ENCODE measurements at regions not wholly inside any gene's neighbourhood (a gene's known extent, or its start where the extent isn't known, plus 50 kb on each side); places are given as distances from the start of the nearest gene placed in this dataset.

DNA sequence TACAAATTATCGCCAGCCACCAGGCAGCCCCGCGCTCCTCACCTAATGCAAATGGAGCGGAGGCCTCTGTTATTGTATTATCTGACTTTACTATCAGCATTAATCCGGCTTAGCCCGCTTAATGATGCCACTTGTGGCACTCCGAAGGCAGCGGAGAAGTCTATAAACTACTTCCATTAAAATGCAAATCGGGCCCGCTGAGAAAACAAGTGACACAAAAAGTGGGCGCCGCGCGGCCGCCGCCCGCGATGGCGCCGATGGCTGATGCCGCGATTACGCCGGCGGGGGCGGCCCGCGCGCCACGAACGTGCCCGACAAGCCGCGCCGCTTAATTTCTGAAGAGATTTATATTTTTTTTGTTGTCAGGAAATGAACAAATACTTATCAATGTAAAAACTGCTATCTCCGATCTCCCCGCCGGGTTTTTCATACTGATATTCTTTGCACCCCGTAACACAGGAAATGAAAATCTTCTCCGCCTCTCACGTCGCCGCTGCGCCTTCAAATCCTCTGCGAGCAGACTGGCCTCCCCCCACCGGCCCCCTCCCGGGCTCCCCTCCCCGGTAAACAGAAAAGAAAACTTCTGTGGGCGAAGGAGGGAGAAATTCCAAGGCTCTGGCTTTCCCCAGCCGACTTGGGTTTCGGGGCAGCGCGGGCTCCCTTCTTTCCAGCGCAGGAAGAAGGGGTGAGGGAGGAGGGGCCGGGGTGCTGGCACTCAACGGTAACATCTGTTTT is 221.8 kb downstream of the INSIG2 start:
- DNase-seq, result peak; percentile 37 to 54

DNA sequence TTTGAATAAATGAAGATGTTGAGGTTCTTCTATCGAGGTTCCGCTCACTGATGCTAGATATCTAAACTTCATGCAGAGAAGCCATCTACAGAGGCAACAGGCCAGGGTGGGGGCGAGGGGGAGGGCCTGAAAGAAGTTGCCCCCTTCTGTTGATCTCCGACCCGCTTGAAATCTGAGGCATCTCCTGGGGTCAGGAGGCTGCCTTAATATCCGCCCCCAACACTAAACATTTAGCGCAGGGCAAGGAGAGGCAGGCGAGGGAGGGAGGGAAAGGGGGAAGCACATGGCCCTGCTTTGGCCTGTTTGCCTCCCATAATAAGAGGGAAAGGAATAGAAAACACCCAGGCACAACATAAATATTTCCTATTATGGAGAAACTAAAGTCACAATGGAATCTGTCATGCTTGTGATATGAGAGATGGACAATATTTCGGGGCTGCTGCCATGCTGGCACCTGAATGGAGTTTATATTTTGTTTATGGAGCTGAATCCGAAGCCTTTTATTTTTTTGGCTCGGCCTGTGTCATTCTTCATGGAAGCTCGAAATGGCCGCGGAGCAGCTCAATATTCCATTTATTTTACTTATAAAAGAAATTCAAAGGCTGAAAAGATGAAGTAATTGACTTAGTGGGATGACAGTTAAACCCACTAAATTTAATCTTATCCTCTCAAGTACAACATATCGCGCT is 221.1 kb downstream of the INSIG2 start:
- peak in 1 of 2 donors; percentile 1 for DNase-seq

DNA sequence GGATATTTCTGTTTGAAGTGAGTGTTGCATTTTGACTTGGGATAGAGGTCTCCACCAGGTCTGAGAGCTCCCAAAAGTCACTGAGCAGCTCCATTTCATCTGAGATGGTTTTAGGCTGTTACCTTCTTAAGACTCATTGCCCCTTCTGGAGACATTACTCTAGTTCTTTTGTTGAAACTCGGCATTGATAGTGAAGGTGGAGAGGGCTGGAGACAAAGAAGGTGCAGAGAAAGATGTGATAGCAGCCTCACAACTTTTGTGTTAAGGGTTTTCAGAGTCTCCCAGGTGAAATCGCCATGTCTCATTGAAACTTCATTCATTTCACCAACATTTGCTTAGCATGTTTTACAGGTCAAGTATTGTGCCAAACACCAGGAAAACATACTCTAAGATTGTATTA is 219.6 kb downstream of the INSIG2 start:
- DNase-seq, result no peak

GRCh38 chr2:118301248-118301647 is 213.0 kb downstream of the INSIG2 start:
- DNase-seq, result no peak

- no peak for DNase-seq
Observed at GRCh38 chr2:118300832-118301231, 212.6 kb downstream of the INSIG2 start.

GRCh38 chr2:118296663-118297062 is 208.4 kb downstream of the INSIG2 start:
- DNase-seq, result no peak

DNA sequence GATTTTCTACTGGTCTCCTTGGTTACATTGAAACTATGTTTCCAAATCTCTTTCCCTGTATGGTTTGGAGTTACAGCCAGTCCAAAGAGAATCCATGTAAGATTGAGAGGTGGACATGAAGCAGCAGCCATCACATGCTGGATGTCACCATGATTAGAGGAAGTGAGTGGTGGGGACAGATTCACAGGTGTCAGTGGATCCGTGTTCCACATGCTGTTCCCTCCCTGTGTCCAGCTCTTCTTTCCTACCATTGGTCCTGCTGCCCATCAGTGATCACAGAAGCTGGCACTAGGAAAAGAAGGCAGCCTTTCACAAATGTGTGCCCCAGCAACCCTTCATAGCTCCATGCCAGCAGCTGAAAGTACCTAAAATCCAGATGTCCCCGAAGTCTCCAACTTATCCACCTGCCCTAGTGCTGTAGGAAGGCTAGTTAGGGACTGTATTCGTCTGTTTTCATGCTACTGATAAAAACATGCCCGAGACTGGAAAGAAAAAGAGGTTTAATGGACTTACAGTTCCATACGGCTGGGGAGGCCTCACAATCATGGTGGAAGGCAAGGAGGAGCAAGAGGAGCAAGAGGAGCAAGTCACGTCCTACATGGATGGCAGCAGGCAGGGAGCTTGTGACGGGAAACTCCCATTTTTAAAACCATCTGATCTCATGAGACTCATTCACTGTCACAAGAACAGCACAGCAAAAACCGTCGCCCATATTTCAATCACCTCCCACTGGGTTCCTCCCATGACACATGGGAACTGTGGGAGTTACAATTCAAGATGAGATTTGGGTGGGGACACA is 207.5 kb downstream of the INSIG2 start:
- no peak for DNase-seq

- no peak for DNase-seq
Observed at GRCh38 chr2:118294063-118294462, 205.8 kb downstream of the INSIG2 start.

- no peak for DNase-seq
Observed at GRCh38 chr2:118292991-118293390, 204.7 kb downstream of the INSIG2 start.

- DNase-seq, result no peak
Observed at GRCh38 chr2:118291251-118291880, 203.1 kb downstream of the INSIG2 start.

GRCh38 chr2:118290411-118291250 is 202.4 kb downstream of the INSIG2 start:
- no peak for DNase-seq

DNA sequence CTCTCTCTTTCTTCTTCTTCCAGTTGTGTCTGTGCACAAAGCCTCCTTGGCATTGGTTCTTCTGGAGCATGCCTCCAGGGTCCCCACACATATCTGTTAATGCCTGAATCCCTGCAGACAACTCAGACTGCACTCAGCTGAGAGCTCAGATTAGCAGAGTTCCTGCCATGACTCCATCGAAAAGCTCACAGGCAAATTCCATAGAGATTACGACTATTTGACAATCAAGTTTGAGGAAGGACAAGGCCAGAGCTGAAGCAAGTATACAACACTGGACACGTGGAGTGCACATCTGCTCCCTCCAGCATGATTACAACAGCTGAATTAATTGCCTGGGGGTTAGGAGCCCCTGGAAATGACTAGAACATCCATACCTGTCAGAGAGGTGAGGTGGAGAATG is 190.7 kb downstream of the INSIG2 start:
- no peak for DNase-seq

DNA sequence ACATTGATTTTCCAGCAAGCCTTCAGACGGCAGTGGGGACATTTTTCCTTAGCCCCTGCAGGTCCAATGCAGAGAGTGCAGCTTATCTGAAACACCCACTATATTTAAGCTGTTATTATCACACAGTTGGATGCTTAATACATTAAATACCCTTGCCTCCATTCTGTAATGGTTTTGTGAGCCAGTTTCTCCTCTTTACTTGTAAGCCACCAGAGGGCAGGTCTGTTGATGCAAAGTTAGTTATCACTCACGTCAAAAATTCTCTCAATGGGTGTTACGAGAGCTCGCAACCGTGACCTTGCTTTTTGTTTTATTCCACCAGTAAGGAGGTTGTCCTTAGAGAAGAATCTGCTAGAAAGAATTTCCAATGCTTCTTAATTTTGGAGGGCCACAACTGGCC is 189.8 kb downstream of the INSIG2 start:
- no peak for DNase-seq

GRCh38 chr2:118274841-118275510 is 186.7 kb downstream of the INSIG2 start:
- no peak for DNase-seq

DNA sequence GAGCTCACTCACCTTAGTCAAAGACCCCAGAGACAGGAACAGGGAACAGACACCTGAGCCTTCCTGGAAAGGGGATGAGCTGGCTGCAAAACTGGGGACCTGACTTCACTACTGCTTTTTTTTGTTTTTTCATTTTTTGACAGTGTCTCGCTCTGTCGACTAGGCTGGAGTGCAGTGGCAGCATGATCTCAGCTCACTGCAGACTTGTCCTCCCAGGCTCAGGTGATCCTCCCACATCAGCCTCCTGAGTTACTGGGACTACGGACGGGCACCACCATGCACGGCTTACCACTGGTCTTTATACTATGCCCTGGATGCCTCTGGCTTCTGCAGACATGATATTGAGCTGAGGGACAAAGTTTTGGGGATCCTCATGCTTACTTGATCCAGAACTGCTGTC is 184.1 kb downstream of the INSIG2 start:
- no peak for DNase-seq

DNA sequence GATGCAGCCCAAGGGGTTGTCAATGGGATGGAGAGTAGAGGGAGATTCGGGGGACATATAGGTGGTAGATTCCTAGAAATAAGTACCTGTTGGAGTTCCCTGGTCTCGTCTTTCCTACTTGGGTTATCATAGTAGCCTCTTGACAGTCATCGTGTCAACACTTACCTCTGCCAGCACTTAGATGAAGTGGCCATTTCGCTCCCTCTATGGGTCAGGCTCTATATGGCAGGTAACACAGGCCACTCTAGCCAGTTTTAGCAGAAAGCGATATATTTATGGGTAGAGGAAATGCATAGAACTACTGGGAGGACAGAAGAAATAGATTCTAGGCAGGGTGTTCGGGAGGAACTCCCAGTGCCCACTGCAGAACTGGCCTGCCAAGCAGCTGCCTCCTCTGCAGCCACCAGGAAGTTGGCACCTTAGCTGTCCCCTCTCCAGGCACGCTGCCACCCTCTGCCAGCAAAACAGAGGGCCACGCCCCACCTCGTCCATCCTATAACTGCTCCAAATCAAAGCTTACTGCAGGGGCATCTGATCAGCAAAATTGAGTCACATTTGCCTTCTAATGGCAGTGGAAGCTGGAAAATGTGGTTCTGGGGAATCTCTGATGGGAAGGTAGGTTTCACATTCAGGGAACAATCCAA is 181.3 kb downstream of the INSIG2 start:
- no peak for DNase-seq

DNA sequence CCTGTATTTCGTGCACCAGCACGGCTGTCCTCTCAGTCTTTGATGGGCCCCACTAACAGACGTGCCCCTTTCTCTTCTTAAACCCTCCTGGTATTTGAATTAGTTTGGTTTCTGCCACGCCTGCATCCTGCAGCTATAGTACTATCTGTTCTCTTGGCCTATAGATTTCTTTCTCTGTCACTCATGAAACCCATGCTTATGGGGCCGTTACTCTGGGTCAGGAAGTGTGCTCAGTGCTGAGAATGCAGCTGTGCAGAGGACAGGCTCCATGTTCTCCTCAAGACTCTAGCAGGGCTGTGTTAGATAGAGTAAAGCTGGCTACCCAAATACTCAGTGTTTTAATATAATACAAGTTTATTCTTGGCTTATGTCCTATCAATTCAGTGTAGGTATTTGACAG is 180.0 kb downstream of the INSIG2 start:
- no peak for DNase-seq

DNA sequence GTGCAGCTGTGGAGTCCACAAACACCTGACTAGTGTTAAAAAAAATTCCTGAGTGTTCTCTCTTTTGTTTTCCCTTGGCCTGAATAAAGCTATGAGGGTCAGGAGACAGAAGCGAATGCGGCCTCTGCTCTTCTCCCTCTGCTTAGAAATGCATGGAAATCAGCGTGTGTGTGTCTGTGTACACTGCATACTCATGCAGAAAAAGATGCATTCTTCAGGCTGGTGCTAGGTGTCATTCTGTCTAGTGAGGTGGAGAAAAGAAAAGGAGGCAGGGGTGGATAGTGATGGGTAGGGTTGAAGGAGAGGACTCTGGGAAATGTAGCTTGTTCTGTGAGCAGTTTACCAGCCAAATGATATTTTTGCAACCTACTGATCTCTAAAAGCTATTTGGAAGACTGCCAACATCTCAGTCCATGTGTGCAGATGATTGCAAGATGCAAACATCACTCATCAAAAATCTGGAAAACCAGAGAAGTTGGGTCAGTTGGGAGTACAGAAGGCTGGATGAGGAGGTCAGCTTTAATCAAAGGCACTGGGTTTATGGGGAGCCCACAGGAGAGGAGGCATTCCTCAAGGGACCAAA is 177.7 kb downstream of the INSIG2 start:
- no peak for DNase-seq

DNA sequence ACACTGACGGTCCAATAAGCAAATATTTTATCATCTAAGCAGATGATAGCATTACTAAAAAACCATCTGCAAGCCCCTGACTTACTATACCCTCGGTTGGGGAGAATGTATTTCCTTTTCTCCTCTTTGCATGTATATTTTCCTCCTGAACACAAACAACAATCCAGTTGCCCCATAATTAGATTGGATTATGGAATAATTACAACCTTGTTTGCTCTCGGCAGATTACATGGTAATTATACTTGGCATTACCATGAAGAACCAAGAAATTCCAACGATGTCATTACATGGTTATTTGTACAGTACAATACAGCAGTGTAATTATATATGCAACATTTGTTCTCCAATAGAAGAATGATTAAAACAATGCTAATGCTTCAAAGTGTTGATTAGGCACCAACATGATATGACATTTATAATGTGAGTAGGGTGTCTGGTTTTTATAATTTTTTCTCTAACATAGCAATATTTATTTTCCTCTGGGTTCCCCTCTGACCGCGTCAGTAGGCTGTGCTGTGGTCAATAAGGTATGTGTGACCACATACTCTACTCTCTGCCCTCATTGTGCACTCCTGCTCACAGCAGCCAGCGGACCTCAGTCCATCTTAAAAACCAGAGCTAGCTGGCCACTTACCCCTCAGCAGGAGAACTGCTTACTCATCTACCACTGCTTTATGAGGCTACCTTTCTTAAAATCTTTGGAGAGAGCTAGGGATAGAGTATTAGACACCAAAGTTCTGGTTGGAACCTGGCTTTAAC is 176.1 kb downstream of the INSIG2 start:
- no peak for DNase-seq

DNA sequence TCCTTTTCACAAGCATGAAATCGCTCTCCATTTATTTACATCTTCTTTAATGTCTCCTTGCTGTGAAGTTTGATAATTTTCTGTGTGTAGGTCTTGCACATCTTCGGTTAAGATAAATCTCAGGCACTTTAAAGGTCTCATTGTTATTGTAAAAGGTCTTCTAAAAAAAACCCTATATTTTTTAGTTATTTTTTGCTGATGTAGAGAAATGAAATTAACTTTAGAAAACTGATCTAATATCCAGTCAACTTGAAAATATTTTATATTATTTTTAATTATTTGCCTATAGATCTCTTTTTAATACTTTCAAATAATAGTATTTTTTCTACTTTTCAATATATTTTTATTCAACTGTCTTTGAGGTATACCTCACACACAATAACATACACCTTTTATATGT is 169.4 kb downstream of the INSIG2 start:
- DNase-seq, result no peak

All from activated CD4-positive, alpha-beta T cell treated with anti-CD3 and anti-CD28 coated beads for 4 hours (primary cell).